ENCODE measurements at regions not wholly inside any gene's neighbourhood (a gene's known extent, or its start where the extent isn't known, plus 50 kb on each side); places are given as distances from the start of the nearest gene placed in this dataset.

- intact Hi-C loops (cut with micrococcal nuclease; ENCODE audit: unreplicated experiment): no loop called here
Observed at GRCh38 chr20:58580474-58580835, 65.3 kb upstream of the APCDD1L start.

GRCh38 chr20:58579819-58580473 is 64.7 kb upstream of the APCDD1L start:
- H3K79me2 ChIP-seq (ENCODE audit: insufficient read depth, low read depth, low read length): no peaks in the 10 kb centered on the region
- H3K27ac ChIP-seq (ENCODE audit: low read depth, low read length, poor library complexity, severe bottlenecking): no peak overlapping the region
- BruUV-seq (replicated peaks): no TSS peak
- no peak overlapping the region for H2AFZ ChIP-seq (ENCODE audit: low read length)
- no peaks in the 10 kb centered on the region for H3K9me3 ChIP-seq (ENCODE audit: low read length)
- ChIA-PET CTCF (ENCODE audit: unreplicated experiment) (no interaction called here), POLR2A (no interaction called here)
- H3K9me2 ChIP-seq (ENCODE audit: insufficient read depth, low read length): no peaks in the 10 kb centered on the region
- H3K36me3 ChIP-seq (ENCODE audit: insufficient read depth, low read length): no peaks in the 10 kb centered on the region
- H3K4me3 ChIP-seq (ENCODE audit: low read depth, low read length, poor library complexity, severe bottlenecking): no peak overlapping the region
- intact Hi-C loops (cut with micrococcal nuclease; ENCODE audit: unreplicated experiment): no loop called here
- TF ChIP-seq CTCF (conservative IDR thresholded peaks at IDR 0.05; ENCODE audit: low read length): no peak
- TF ChIP-seq EZH2phosphoT487 (IDR thresholded peaks at IDR 0.05; ENCODE audit: borderline replicate concordance, low read depth, low read length): no peak
- H3K4me1 ChIP-seq (ENCODE audit: insufficient read depth, low read length, poor library complexity, severe bottlenecking): no peaks in the 10 kb centered on the region
- H3K4me2 ChIP-seq (ENCODE audit: low read length): no peak overlapping the region
- no peaks in the 10 kb centered on the region for H4K20me1 ChIP-seq (ENCODE audit: insufficient read depth, low read length)
- no peak for DNase-seq (ENCODE audit: low spot score)

More at GRCh38 chr20:58580474-58580835, 65.3 kb upstream of the APCDD1L start:
- CTCF ChIA-PET (ENCODE audit: unreplicated experiment): no interaction called here
- POLR2A ChIA-PET: no interaction called here
- no peaks in the 10 kb centered on the region for H4K20me1 ChIP-seq (ENCODE audit: insufficient read depth, low read length)
- TF ChIP-seq CTCF (conservative IDR thresholded peaks at IDR 0.05; ENCODE audit: low read length) (no peak), EZH2phosphoT487 (IDR thresholded peaks at IDR 0.05; ENCODE audit: borderline replicate concordance, low read depth, low read length) (no peak)
- H3K9me2 ChIP-seq (ENCODE audit: insufficient read depth, low read length): no peaks in the 10 kb centered on the region
- H3K27ac ChIP-seq (ENCODE audit: low read depth, low read length, poor library complexity, severe bottlenecking): no peak overlapping the region
- no peaks in the 10 kb centered on the region for H3K79me2 ChIP-seq (ENCODE audit: insufficient read depth, low read depth, low read length)
- H3K4me3 ChIP-seq (ENCODE audit: low read depth, low read length, poor library complexity, severe bottlenecking): no peak overlapping the region
- DNase-seq (ENCODE audit: low spot score): no peak
- no peak overlapping the region for H3K4me2 ChIP-seq (ENCODE audit: low read length)
- H3K4me1 ChIP-seq (ENCODE audit: insufficient read depth, low read length, poor library complexity, severe bottlenecking): no peaks in the 10 kb centered on the region
- no TSS peak for BruUV-seq (replicated peaks)
- H3K9me3 ChIP-seq (ENCODE audit: low read length): no peaks in the 10 kb centered on the region
- H2AFZ ChIP-seq (ENCODE audit: low read length): no peak overlapping the region
- H3K36me3 ChIP-seq (ENCODE audit: insufficient read depth, low read length): no peaks in the 10 kb centered on the region

- H3K4me2 ChIP-seq (ENCODE audit: low read length): no peak overlapping the region
- POLR2A ChIA-PET: no interaction called here
Observed at GRCh38 chr20:58579069-58579818, 64.0 kb upstream of the APCDD1L start.

More at GRCh38 chr20:58579069-58579818, 64.0 kb upstream of the APCDD1L start:
- intact Hi-C loops (cut with micrococcal nuclease; ENCODE audit: unreplicated experiment): no loop called here
- Histone ChIP-seq H3K9me3 (ENCODE audit: low read length) (no peaks in the 10 kb centered on the region), H3K9me2 (ENCODE audit: insufficient read depth, low read length) (no peaks in the 10 kb centered on the region), H3K36me3 (ENCODE audit: insufficient read depth, low read length) (no peaks in the 10 kb centered on the region), H3K4me1 (ENCODE audit: insufficient read depth, low read length, poor library complexity, severe bottlenecking) (no peaks in the 10 kb centered on the region), H2AFZ (ENCODE audit: low read length) (no peak overlapping the region), H3K4me3 (ENCODE audit: low read depth, low read length, poor library complexity, severe bottlenecking) (no peak overlapping the region), H4K20me1 (ENCODE audit: insufficient read depth, low read length) (no peaks in the 10 kb centered on the region), H3K27ac (ENCODE audit: low read depth, low read length, poor library complexity, severe bottlenecking) (no peak overlapping the region), H3K79me2 (ENCODE audit: insufficient read depth, low read depth, low read length) (no peaks in the 10 kb centered on the region)
- no peak for TF ChIP-seq CTCF (conservative IDR thresholded peaks at IDR 0.05; ENCODE audit: low read length)
- TF ChIP-seq EZH2phosphoT487 (IDR thresholded peaks at IDR 0.05; ENCODE audit: borderline replicate concordance, low read depth, low read length): no peak
- DNase-seq (ENCODE audit: low spot score): no peak
- BruUV-seq (replicated peaks): no TSS peak
- CTCF ChIA-PET (ENCODE audit: unreplicated experiment): no interaction called here
